NCI-H1436 treated with DMSO at 0.1 percent for 48 hours (cell line): ENCODE measurements at regions not wholly inside any gene's neighbourhood (a gene's known extent, or its start where the extent isn't known, plus 50 kb on each side); places are given as distances from the start of the nearest gene placed in this dataset.

Source experiments
- DNase-seq: peaks from one replicate; lab custom pipeline; 2025; lab: John Stamatoyannopoulos, UW

DNA sequence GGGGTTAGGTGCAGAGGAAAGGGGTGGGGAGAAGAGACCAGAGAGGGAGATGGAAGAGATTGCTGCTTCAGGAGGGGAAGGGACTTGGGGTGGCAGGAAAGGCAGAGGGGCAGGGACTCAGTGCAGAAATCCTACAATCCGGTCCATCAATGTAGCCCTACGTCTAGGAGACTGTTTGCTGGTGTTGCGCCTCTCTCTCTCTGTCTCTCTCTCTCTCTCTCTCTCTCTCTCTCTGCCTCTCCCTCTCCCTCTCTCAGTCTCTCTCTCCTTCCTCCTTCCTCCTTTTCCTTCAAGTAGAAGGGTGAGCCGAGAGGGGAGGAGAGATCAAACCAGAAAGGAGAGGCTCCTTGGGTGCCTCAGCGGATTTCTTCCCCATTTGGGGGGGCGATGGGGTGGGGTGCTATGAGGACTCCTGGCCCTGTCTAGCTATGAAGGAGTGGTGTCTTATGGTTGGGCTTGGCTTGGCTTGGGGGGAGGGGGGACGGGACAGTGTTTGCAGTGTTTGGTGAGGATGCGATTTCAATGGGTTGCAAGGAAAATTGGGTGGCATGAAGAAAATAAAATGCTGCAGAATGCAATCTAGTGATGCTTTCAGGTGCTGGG, 181.2 kb downstream of the TBXT start:
- no peak for DNase-seq

GRCh38 chr6:165985806-165986299, 181.8 kb downstream of the TBXT start:
- no peak for DNase-seq

DNA sequence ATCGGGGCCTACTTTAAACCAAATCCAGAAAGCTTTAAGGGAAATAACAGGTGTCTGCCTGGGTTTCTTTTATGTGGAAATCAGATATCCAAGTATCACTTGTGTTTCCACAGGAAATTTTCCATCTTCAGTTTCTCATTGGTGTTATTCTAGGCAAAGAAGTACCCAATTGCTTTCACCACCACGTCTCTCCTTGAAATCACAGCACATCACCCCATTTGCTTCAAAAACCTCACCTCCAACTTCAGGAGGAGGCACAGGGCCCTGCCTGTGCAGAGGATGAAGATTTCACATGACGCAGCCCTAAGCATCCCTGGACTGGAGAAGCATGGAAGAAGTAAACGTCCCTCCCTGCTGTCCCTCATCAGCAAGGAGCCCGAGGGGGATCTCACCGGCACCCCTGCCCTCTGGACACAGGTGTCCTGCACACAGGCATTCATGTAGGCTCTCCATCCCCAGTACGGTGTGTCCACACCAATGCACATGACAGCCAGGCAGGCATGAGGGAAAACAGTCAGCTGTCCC, 182.3 kb downstream of the TBXT start:
- DNase-seq: no peak

DNA sequence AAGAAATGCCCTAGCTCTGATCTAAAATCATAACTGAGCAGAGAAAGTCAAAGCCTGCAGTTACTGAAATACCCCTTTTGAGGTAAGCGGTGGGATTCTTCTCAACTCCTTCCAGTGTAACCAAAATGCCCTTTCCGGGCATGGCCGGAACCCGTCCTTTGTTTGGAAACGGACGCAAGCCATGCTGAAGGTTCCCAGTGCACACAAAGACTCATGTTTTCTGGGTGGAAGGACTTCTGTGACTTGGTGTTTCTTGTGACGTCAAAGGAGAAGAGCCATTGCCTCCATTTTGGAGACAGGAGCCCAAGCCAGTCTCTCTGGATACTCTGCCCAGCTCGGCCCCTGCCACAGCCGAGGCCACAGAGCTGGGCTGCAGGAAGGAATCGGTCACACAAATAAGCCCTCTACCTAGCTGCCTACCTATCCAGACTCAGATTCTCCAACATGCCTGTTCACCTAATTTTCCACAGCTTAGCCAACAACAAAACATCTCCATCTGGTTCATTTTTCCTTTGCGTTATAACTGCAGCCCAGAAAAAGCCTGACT, 182.8 kb downstream of the TBXT start:
- DNase-seq: no peak

- no peak for DNase-seq
Observed at GRCh38 chr6:165983112-165984072, 184.3 kb downstream of the TBXT start.

GRCh38 chr6:165978476-165978875, 189.2 kb downstream of the TBXT start:
- no peak for DNase-seq

DNA sequence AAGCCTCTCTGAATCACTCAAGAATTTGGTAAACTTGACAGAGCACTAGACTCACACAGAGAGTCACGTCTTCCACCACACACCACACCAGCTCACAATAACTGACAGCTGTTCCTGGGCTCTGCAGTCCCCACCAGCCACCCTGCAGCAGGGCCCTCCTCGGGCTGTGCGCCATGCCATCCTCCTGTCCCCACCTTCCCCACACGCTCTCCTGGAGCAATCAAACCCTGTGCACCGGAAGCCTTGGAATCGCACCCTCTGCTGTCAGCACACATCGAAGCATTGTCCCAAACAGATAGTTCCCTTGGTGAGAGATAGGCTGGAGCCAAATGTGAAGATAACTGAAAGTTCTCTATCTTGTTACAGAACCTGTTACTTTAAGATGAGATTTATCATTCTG, 191.0 kb downstream of the TBXT start:
- no peak for DNase-seq

DNA sequence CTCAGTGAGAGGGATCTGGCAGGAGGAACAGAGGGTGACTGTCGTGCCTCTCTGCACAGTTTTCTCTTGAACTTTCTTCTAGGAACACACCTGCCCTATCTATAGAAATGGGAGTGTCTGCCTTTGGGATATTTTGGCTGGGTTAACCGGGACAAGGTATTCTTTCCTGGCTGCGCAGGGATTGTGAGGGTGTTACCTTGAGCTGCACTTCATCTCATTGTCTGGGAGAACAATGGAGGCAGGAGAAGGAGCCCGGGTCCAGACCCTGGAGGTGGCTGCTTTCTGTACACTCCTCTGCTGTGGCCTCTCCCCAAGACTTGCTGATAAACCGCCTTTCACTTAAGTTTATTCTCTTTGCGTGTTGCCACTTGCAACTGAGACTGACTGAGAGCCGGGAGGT, 192.8 kb downstream of the TBXT start:
- no peak for DNase-seq

GRCh38 chr6:165973473-165973872, 194.2 kb downstream of the TBXT start:
- no peak for DNase-seq

DNA sequence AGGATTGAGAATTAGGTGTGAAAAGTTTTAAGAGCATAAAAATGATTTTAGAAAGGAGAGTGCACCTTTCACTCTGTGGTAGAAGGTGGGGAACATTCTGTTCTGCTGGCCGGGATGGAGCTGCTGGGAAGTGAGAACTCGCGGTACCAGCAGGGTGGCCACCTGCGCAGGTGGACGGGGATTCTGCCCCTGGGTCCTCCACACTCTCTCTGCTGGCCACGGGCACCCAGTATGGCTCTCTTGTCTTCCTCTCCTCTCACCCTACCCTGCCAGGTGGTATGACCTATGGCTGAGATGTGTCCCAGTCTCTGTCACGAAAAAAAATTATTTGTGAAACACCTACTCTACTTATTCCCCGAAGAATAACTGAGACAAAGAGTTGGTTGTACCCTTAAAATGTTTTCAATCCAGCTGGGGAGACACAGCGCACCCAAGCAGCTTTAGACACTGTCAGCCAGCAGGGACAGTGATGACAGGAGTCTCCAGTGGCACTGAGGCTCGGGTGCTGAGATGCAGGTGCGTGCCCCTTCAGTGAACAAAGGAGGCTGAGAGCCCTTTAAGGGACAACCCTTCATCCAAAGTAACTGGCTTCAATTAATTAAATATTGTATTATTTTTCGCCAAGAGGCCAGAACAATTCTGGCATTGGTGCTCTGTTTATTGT, 195.4 kb downstream of the TBXT start:
- DNase-seq: no peak

DNA sequence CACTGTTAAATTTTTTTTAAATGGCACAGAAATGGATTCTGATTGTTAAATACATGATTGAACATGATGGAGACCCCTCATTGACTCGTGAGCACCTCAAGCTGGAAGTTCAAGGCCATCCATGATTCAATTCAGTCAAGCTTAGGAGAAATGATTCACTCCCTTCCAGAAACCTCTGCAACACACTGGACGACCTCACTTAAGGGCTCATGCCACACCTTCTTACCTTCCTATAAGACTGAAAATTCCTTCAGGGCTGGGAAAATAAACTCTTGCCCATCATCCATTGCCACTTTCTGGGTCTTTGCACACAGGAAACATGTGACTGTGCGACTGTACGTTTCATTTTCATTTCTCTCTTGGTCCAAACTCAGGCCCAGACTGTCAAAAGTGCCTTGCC, 196.4 kb downstream of the TBXT start:
- DNase-seq: no peak

DNA sequence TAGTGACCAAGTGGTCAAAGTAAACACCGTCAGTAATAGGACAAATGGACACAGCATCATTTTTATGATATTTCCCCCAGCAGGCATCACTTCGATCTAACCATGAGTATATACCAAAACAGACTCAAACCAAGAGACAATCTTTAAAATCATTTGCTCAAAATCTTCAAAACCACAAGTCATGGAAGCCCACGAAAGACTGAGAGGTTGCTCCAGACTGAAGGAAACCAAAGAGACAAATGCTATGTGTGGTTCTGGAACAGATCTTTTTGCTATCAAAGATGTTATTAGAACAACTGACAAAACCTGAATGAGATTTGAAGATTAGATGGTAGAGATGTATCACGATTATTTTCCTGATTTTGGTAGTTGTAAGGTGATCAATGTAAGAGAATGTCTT, 197.7 kb downstream of the TBXT start:
- DNase-seq: no peak

DNA sequence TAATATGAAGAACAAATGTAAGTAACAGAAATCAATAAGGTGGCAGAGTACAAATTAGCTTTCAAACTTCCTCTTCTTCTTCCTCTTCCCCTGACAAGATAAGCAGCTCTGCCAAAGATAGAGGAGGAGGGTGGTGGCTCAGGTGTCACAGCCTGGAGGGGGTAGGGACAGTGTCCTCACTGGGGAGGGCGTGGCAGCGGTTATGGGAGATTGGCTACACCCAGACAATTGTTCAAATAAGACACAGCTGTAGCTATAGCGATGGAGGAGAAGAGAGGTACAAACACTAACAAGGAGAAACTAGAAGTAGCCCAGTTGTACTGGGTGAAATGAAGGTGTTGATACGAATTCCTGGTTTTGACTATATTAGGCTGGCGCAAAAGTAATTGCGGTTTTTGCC, 198.5 kb downstream of the TBXT start:
- DNase-seq: no peak

- no peak for DNase-seq
Observed at GRCh38 chr6:165968408-165968807, 199.2 kb downstream of the TBXT start.

GRCh38 chr6:165967810-165968407, 199.7 kb downstream of the TBXT start:
- DNase-seq: no peak

DNA sequence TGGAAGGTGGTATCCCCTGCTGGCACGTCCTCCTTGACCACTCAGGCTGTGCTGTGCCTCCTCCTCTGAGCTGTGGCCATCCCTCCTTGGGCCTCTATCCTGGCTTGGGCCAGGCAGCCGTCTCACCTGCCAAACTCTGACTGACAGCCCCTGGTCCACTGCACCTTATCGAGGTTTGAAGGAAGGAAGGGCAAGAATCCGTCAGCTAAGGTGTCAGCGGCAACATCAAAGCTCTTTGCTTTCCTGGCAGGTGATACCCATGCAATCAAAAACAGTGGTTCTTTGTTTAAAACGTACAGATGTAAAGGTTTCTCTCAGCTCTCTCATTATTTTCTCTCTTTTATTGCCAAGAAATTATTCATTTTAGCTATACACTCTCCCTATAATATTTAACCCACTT, 203.9 kb downstream of the TBXT start:
- DNase-seq: no peak

DNA sequence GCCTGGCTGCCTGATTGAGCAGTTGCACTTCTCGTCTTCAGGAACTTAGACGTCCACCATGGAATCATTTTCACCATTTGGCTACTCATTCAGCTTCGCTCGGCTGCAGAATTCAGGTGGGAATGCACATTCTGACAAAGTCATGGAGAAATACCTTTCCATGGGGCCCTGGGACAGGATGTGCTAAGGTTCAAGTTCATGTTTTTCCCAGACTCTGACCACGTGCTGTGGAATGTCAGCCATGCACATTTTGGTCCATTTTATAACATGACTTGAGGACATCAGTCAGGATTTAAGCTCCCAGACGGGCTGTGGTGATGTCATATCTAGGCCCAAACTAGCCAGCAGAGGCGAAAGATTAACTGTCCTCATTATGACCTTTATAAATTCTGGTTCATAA, 205.3 kb downstream of the TBXT start:
- no peak for DNase-seq

DNA sequence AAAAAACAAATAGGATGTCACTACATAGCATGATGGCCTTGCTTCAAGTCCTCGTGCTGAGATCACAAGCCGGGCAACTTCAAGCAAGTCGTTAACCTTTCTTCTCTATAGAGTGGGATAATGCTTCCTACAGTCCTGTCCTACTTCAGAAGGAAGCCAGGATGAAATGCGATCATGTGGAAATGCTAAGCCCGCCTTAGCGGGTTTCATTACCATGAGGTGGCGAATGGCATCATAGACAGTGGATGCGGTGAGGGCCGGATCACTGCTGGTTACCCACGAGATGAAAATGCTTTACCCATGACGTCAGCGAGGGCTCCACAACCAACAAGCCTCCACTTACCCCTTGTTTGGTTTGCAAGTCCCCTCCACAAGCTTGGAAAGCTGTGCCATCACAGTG, 206.4 kb downstream of the TBXT start:
- DNase-seq: no peak

DNA sequence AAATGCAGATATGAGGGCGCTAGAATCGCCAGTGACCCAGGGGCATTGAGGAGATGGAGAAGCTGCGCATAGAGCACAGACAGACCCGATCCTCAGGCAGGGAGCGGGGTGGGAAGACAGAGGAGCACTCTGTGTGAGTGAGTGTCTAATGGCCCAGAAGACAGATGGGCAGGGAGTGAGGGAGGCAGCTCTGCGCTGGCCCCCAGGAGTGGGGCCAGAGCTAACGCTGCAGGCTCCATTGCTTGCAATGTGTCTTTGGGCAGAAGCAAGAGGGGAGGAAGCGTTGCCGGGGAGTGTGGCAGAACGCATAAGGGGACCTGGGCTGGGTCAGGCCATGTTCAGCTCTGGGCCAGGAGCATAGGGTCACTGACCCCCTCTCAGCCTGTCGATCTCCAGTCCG, 207.0 kb downstream of the TBXT start:
- no peak for DNase-seq

DNA sequence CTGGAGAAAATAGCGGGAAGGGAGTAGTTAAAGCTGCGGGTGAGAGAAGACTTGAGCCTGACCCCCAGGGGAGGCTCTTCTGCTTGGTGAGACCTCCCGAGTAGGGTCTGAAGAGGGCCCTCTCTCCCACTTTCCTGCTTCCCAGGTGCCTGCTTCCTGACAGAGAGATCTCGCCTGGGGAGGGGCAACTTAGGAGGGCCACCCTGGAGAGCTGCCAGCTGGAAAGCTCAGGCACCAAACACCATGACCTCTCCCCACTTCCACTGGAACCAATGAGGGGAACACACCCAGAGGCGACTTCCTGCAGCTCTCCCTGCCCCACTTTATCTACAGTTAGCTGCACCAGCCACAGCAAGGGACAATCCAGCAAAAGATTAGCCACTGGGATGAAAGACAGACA, 208.0 kb downstream of the TBXT start:
- no peak for DNase-seq

DNA sequence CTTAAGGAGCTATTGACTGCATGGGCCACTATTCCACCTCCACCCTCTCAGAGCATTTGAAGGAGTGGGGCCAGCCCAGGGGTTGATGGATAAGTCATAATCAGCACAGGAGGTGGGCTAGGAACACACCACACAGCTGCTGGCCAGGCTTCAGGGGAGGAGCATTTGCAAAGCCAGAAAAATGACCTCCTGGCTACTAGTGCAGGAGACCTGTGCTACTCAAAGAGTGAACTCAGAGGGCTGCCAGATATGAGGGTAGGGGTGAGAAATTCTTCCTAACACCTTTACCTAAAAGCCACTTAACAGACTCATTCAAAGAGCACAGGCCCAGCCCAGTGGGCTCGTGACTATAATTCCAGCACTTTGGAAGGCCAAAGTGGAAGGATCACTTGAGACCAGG, 210.8 kb downstream of the TBXT start:
- DNase-seq: no peak

- no peak for DNase-seq
Observed at GRCh38 chr6:165952514-165952913, 215.1 kb downstream of the TBXT start.
